HEK293 (cell line): ENCODE measurements at regions not wholly inside any gene's neighbourhood (a gene's known extent, or its start where the extent isn't known, plus 50 kb on each side); places are given as distances from the start of the nearest gene placed in this dataset.

Source experiments
- CTCF ChIA-PET: fragments of 350-600 bp; formaldehyde crosslinking; extraction: SDS; loops from one replicate; lab custom pipeline; 2021; ENCODE audit warnings: antibody characterized with exemption; lab: Yijun Ruan, JAX
- POLR2A ChIA-PET: fragments of 300-600 bp; formaldehyde crosslinking; extraction: SDS; loops from one replicate; lab custom pipeline; 2020; ENCODE audit warnings: antibody characterized with exemption, inconsistent platforms; lab: Yijun Ruan, JAX
- H3K27ac ChIP-seq: fragments of 200-500 bp; sonication (Bioruptor generic); 2 replicates; pipeline ENCODE4 v1.5.1; 2014; ENCODE audit warnings: low read depth, low read length, control low read depth, inconsistent platforms; ENCODE audit errors: extremely low read depth
- H3K36me3 ChIP-seq, 2 experiments: fragments of 200-500 bp in 1 of 2; sonication (Bioruptor generic) in 1 of 2; 1 replicate in 1 of 2; 2 replicates in 1 of 2; pipeline ENCODE4 v1.5.1; 2014 to 2017; ENCODE audit warnings: inconsistent platforms in 2 of 2, low read length in 2 of 2; ENCODE audit not compliant: control insufficient read depth in 2 of 2, insufficient read depth in 1 of 2
- H3K4me1 ChIP-seq: fragments of 200-500 bp; sonication (Bioruptor generic); 2 replicates; pipeline ENCODE4 v1.5.1; 2014; ENCODE audit warnings: mild to moderate bottlenecking, low read length, inconsistent platforms; ENCODE audit not compliant: control insufficient read depth, insufficient read depth
- H3K4me3 ChIP-seq: 2 replicates; pipeline ENCODE4 v1.5.1; 2011; ENCODE audit warnings: low read depth, mild to moderate bottlenecking, control low read depth, low read length, moderate library complexity
- H3K9me3 ChIP-seq: fragments of 200-500 bp; sonication (Bioruptor generic); 2 replicates; pipeline ENCODE4 v1.5.1; 2014; ENCODE audit warnings: low read depth, low read length, inconsistent platforms; ENCODE audit not compliant: control insufficient read depth, insufficient read depth
- GLIS1 ChIP-seq: fragments of 450-650 bp; formaldehyde crosslinking; IDR thresholded peaks from 2 replicates; pipeline ENCODE4 v1.5.1; 2016; ENCODE audit warnings: missing biosample characterization, missing genetic modification characterization
- MEIS1 ChIP-seq: sonication (generic); formaldehyde crosslinking; IDR thresholded peaks from 2 replicates; pipeline ENCODE4 v1.8.1; 2022; ENCODE audit warnings: missing genetic modification reagents, mild to moderate bottlenecking, borderline replicate concordance
- SP3 ChIP-seq: fragments of 450-650 bp; formaldehyde crosslinking; IDR thresholded peaks from 2 replicates; pipeline ENCODE4 v1.5.1; 2016; ENCODE audit warnings: missing biosample characterization, missing genetic modification characterization
- YY2 ChIP-seq: fragments of 450-650 bp; formaldehyde crosslinking; IDR thresholded peaks from 2 replicates; pipeline ENCODE4 v1.5.1; 2016; ENCODE audit warnings: missing biosample characterization, missing genetic modification characterization
- ZBTB20 ChIP-seq: fragments of 450-650 bp; formaldehyde crosslinking; IDR thresholded peaks from 2 replicates; pipeline ENCODE4 v1.5.1; 2016; ENCODE audit warnings: missing biosample characterization, missing genetic modification characterization
- ZBTB48 ChIP-seq: fragments of 450-650 bp; formaldehyde crosslinking; IDR thresholded peaks from 2 replicates; pipeline ENCODE4 v1.5.1; 2016; ENCODE audit warnings: missing biosample characterization, missing genetic modification characterization
- ZFP3 ChIP-seq: fragments of 450-650 bp; formaldehyde crosslinking; IDR thresholded peaks from 2 replicates; pipeline ENCODE4 v1.5.1; 2016; ENCODE audit warnings: low read depth, missing biosample characterization, missing genetic modification characterization
- ZFP41 ChIP-seq: fragments of 450-650 bp; formaldehyde crosslinking; IDR thresholded peaks from 2 replicates; pipeline ENCODE4 v1.5.1; 2016; ENCODE audit warnings: missing biosample characterization, missing genetic modification characterization, borderline replicate concordance
- ZNF214 ChIP-seq: fragments of 450-650 bp; formaldehyde crosslinking; IDR thresholded peaks from 2 replicates; pipeline ENCODE4 v1.5.1; 2017; ENCODE audit warnings: missing biosample characterization, mild to moderate bottlenecking, missing genetic modification characterization, borderline replicate concordance
- ZNF292 ChIP-seq: fragments of 450-650 bp; formaldehyde crosslinking; IDR thresholded peaks from 2 replicates; pipeline ENCODE4 v1.5.1; 2016; ENCODE audit warnings: low read depth, missing biosample characterization, missing genetic modification characterization, borderline replicate concordance
- ZNF37A ChIP-seq: fragments of 450-650 bp; IDR thresholded peaks from 2 replicates; pipeline ENCODE4 v1.5.1; 2018; ENCODE audit warnings: missing biosample characterization, missing genetic modification characterization
- ZNF394 ChIP-seq: fragments of 450-650 bp; formaldehyde crosslinking; IDR thresholded peaks from 2 replicates; pipeline ENCODE4 v1.5.1; 2016; ENCODE audit warnings: missing biosample characterization, missing genetic modification characterization, mild to moderate bottlenecking, moderate library complexity, borderline replicate concordance
- ZNF549 ChIP-seq: fragments of 450-650 bp; IDR thresholded peaks from 2 replicates; pipeline ENCODE4 v1.5.1; 2018; ENCODE audit warnings: missing biosample characterization, missing genetic modification characterization, mild to moderate bottlenecking, inconsistent platforms, moderate library complexity
- ZNF558 ChIP-seq: fragments of 450-650 bp; formaldehyde crosslinking; IDR thresholded peaks from 2 replicates; pipeline ENCODE4 v1.5.1; 2016; ENCODE audit warnings: missing biosample characterization, missing genetic modification characterization
- ZNF600 ChIP-seq: fragments of 450-650 bp; formaldehyde crosslinking; IDR thresholded peaks from 2 replicates; pipeline ENCODE4 v1.5.1; 2016; ENCODE audit warnings: missing biosample characterization, missing genetic modification characterization
- ZNF626 ChIP-seq: fragments of 450-650 bp; sonication (Bioruptor Pico); formaldehyde crosslinking; IDR thresholded peaks from 2 replicates; pipeline ENCODE4 v1.5.1; 2018; ENCODE audit warnings: missing biosample characterization, missing genetic modification characterization, inconsistent platforms
- ZNF658 ChIP-seq: fragments of 450-650 bp; formaldehyde crosslinking; IDR thresholded peaks from 2 replicates; pipeline ENCODE4; 2016; ENCODE audit warnings: missing biosample characterization, missing genetic modification characterization
- ZNF701 ChIP-seq: fragments of 450-650 bp; formaldehyde crosslinking; IDR thresholded peaks from 2 replicates; pipeline ENCODE4 v1.5.1; 2016; ENCODE audit warnings: missing biosample characterization, missing genetic modification characterization
- ZNF830 ChIP-seq: fragments of 450-650 bp; IDR thresholded peaks from 2 replicates; pipeline ENCODE4 v1.5.0; 2018; ENCODE audit warnings: missing biosample characterization, missing genetic modification characterization, low read depth, mild to moderate bottlenecking, moderate library complexity
- ZSCAN16 ChIP-seq: fragments of 450-650 bp; formaldehyde crosslinking; IDR thresholded peaks from 2 replicates; pipeline ENCODE4 v1.5.1; 2016; ENCODE audit warnings: missing biosample characterization, missing genetic modification characterization
- TF ChIP-seq, protein P1 (sequence below): fragments of 450-650 bp; formaldehyde crosslinking; IDR thresholded peaks from 2 replicates; pipeline ENCODE4 v1.5.0; 2017; ENCODE audit warnings: missing biosample characterization, missing genetic modification characterization, borderline replicate concordance
- TF ChIP-seq, protein P2 (sequence below): fragments of 450-650 bp; formaldehyde crosslinking; IDR thresholded peaks from 2 replicates; pipeline ENCODE4 v1.5.1; 2016; ENCODE audit warnings: missing biosample characterization, missing genetic modification characterization
- TF ChIP-seq, protein P3 (sequence below): fragments of 450-650 bp; formaldehyde crosslinking; IDR thresholded peaks from 2 replicates; pipeline ENCODE4 v1.5.1; 2016; ENCODE audit warnings: missing biosample characterization, missing genetic modification characterization
- TF ChIP-seq, protein P4 (sequence below): fragments of 450-650 bp; formaldehyde crosslinking; IDR thresholded peaks from 2 replicates; pipeline ENCODE4 v1.5.1; 2016; ENCODE audit warnings: missing biosample characterization, missing genetic modification characterization
- TF ChIP-seq, protein P5 (sequence below): fragments of 450-650 bp; formaldehyde crosslinking; IDR thresholded peaks from 2 replicates; pipeline ENCODE4 v1.5.1; 2016; ENCODE audit warnings: missing biosample characterization, missing genetic modification characterization

DNA sequence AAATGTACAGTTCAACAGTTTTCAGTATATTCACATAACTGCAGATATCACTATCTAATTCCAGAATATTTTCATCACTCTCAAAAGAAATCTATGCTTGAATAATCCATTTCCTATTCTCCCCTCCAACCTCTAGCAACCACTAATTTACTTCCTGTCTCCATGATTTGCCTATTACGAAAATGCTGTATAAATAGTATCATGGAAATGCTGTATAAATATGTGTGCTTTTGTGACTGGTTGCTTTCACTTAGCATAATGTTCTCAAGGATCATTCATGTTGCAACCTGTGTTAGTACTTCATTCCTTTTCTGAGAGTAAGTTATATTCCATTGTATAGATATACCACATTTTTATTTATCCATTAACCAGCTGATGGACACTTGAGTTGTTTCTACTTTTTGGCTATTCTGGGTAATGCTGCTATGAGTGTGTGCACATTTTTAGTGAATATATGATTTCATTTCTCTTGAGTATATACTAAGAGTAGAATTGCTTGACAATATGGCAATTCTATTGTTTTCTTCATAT is 115.6 kb downstream of the TNFSF18 start (continued):
- TF ChIP-seq, protein P1, sequence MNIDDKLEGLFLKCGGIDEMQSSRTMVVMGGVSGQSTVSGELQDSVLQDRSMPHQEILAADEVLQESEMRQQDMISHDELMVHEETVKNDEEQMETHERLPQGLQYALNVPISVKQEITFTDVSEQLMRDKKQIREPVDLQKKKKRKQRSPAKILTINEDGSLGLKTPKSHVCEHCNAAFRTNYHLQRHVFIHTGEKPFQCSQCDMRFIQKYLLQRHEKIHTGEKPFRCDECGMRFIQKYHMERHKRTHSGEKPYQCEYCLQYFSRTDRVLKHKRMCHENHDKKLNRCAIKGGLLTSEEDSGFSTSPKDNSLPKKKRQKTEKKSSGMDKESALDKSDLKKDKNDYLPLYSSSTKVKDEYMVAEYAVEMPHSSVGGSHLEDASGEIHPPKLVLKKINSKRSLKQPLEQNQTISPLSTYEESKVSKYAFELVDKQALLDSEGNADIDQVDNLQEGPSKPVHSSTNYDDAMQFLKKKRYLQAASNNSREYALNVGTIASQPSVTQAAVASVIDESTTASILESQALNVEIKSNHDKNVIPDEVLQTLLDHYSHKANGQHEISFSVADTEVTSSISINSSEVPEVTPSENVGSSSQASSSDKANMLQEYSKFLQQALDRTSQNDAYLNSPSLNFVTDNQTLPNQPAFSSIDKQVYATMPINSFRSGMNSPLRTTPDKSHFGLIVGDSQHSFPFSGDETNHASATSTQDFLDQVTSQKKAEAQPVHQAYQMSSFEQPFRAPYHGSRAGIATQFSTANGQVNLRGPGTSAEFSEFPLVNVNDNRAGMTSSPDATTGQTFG (tag by site-specific recombination), result no peak
- TF ChIP-seq ZNF37A (tag by site-specific recombination) (no peak), ZNF626 (tag by site-specific recombination) (no peak), ZNF292 (no peak), ZNF600 (tag by site-specific recombination) (no peak), ZNF394 (tag by site-specific recombination) (no peak), ZFP3 (tag by site-specific recombination) (no peak), ZNF658 (tag by site-specific recombination) (no peak), ZNF214 (tag by site-specific recombination) (no peak), ZNF701 (tag by site-specific recombination) (no peak), YY2 (tag by site-specific recombination) (no peak), ZBTB20 (tag by site-specific recombination) (no peak)
- TF ChIP-seq, protein P2, sequence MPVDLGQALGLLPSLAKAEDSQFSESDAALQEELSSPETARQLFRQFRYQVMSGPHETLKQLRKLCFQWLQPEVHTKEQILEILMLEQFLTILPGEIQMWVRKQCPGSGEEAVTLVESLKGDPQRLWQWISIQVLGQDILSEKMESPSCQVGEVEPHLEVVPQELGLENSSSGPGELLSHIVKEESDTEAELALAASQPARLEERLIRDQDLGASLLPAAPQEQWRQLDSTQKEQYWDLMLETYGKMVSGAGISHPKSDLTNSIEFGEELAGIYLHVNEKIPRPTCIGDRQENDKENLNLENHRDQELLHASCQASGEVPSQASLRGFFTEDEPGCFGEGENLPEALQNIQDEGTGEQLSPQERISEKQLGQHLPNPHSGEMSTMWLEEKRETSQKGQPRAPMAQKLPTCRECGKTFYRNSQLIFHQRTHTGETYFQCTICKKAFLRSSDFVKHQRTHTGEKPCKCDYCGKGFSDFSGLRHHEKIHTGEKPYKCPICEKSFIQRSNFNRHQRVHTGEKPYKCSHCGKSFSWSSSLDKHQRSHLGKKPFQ (tag by site-specific recombination), result no peak

DNA sequence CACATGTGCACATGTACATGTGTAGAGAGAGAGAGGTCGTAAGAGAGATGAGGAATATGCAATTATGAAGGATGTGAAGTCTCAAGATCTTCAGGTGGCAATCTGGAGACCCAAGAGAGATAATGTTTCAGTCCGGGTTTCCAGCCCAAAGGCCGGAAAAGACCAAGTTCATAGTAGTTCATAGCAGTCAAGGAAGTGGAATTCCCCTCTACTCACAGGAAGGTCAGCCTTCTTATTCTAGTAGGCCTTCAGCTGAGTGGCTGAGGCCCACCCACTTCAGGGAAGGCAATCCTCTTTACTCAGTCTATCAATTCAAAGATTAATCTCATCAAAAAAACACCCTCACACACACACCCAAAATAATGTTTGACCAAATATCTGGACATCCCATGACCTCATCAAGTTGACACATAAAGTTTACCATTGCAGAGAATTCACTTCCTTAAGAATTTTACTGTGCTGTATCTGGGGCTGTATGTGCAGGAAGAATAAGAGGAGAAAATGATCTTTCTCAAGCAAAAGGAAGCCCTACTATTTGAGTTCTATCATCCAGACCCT is 114.6 kb downstream of the TNFSF18 start:
- H3K4me1 ChIP-seq, result no peaks in the 10 kb centered on the region
- no peak overlapping the region for H3K4me3 ChIP-seq
- no peaks in the 10 kb centered on the region for H3K36me3 ChIP-seq
- TF ChIP-seq GLIS1 (tag by site-specific recombination) (no peak), ZNF830 (tag by site-specific recombination) (no peak)
- ChIA-PET CTCF (no interaction called here), POLR2A (no interaction called here)
- H3K27ac ChIP-seq, result no peak overlapping the region
- no peaks in the 10 kb centered on the region for H3K9me3 ChIP-seq

DNA sequence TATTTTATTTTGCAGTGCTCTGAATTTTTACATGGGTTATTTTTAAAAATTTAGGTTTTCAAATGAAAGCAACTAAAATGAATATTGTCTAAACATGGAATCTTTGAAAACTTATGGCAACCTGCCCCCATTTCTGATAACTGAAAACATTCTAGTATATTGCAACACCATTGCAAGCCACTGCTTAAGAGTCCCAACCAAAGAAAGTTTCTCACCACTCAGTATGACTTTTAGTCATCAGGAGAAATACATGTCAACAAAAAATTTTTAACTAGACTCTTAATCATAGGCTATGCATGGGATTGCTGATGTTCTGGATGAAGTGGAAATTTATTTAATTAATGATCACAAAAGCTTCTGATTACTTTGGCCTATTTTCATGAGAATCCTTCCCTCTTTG is 112.1 kb downstream of the TNFSF18 start:
- Histone ChIP-seq H3K27ac (no peak overlapping the region), H3K4me3 (no peak overlapping the region), H3K4me1 (no peaks in the 10 kb centered on the region), H3K36me3 (no peaks in the 10 kb centered on the region), H3K9me3 (no peaks in the 10 kb centered on the region)
- ChIA-PET POLR2A (no interaction called here), CTCF (no interaction called here)
- no peak for TF ChIP-seq MEIS1 (CRISPR knock-in tag)
- TF ChIP-seq, protein P3, sequence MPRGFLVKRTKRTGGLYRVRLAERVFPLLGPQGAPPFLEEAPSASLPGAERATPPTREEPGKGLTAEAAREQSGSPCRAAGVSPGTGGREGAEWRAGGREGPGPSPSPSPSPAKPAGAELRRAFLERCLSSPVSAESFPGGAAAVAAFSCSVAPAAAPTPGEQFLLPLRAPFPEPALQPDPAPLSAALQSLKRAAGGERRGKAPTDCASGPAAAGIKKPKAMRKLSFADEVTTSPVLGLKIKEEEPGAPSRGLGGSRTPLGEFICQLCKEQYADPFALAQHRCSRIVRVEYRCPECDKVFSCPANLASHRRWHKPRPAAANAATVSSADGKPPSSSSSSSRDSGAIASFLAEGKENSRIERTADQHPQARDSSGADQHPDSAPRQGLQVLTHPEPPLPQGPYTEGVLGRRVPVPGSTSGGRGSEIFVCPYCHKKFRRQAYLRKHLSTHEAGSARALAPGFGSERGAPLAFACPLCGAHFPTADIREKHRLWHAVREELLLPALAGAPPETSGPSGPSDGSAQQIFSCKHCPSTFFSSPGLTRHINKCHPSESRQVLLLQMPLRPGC (tag by site-specific recombination), result no peak
- TF ChIP-seq ZNF549 (tag by site-specific recombination), result no peak
- TF ChIP-seq, protein P4, sequence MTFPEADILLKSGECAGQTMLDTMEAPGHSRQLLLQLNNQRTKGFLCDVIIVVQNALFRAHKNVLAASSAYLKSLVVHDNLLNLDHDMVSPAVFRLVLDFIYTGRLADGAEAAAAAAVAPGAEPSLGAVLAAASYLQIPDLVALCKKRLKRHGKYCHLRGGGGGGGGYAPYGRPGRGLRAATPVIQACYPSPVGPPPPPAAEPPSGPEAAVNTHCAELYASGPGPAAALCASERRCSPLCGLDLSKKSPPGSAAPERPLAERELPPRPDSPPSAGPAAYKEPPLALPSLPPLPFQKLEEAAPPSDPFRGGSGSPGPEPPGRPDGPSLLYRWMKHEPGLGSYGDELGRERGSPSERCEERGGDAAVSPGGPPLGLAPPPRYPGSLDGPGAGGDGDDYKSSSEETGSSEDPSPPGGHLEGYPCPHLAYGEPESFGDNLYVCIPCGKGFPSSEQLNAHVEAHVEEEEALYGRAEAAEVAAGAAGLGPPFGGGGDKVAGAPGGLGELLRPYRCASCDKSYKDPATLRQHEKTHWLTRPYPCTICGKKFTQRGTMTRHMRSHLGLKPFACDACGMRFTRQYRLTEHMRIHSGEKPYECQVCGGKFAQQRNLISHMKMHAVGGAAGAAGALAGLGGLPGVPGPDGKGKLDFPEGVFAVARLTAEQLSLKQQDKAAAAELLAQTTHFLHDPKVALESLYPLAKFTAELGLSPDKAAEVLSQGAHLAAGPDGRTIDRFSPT, result no peak
- TF ChIP-seq SP3 (tag by site-specific recombination), result no peak
- TF ChIP-seq ZBTB48 (tag by site-specific recombination), result no peak
- TF ChIP-seq ZFP41 (tag by site-specific recombination), result no peak
- TF ChIP-seq, protein P5, sequence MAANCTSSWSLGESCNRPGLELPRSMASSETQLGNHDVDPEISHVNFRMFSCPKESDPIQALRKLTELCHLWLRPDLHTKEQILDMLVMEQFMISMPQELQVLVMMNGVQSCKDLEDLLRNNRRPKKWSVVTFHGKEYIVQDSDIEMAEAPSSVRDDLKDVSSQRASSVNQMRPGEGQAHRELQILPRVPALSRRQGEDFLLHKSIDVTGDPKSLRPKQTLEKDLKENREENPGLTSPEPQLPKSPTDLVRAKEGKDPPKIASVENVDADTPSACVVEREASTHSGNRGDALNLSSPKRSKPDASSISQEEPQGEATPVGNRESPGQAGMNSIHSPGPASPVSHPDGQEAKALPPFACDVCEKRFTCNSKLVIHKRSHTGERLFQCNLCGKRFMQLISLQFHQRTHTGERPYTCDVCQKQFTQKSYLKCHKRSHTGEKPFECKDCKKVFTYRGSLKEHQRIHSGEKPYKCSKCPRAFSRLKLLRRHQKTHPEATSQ (tag by site-specific recombination), result no peak
- TF ChIP-seq ZSCAN16, result no peak
- no peak for TF ChIP-seq ZNF558 (tag by site-specific recombination)
